A549 (cell line): ENCODE measurements at regions not wholly inside any gene's neighbourhood (a gene's known extent, or its start where the extent isn't known, plus 50 kb on each side); places are given as distances from the start of the nearest gene placed in this dataset.

Source experiments
- CEBPB ChIP-seq, 2 experiments: fragments of >200 bp in 1 of 2; sonication (Bioruptor Twin) in 1 of 2; formaldehyde crosslinking in 1 of 2; IDR thresholded peaks; 2 replicates each; pipeline ENCODE4 v1.6.1; 2012 to 2016
- CHD2 ChIP-seq: fragments of 150-350 bp; IDR thresholded peaks from 2 replicates; pipeline ENCODE4 v1.6.1; 2014; ENCODE audit warnings: low read length; ENCODE audit not compliant: partially characterized antibody
- EP300 ChIP-seq, 2 experiments: fragments of >200 bp; sonication (Bioruptor Twin); formaldehyde crosslinking; IDR thresholded peaks; 2 replicates in 1 of 2; 3 replicates in 1 of 2; pipeline ENCODE4 v1.6.1; 2016 to 2017
- JUNB ChIP-seq: fragments of >200 bp; sonication (Bioruptor Twin); formaldehyde crosslinking; IDR thresholded peaks from 2 replicates; pipeline ENCODE4 v1.6.1; 2016
- MYC ChIP-seq: IDR thresholded peaks from 2 replicates; pipeline ENCODE4 v1.6.1; 2012; ENCODE audit warnings: mild to moderate bottlenecking, inconsistent platforms, low read length, improper control_type of control experiment, borderline replicate concordance
- POLR2A ChIP-seq: IDR thresholded peaks from 2 replicates; pipeline ENCODE4 v1.6.1; 2012; ENCODE audit warnings: mild to moderate bottlenecking, low read length
- POLR2AphosphoS2 ChIP-seq: conservative IDR thresholded peaks from 2 replicates; pipeline ENCODE4 v1.6.1; 2012; ENCODE audit warnings: low read length, improper control_type of control experiment, inconsistent platforms
- RARB ChIP-seq: fragments of 250-450 bp; sonication (Bioruptor Pico); IDR thresholded peaks from 2 replicates; pipeline ENCODE4 v1.8.0; 2021; ENCODE audit warnings: mild to moderate bottlenecking, moderate library complexity
- RNF2 ChIP-seq: fragments of 200-600 bp; sonication (generic); IDR thresholded peaks from 2 replicates; pipeline ENCODE4 v1.6.1; 2016; ENCODE audit warnings: low read depth, mild to moderate bottlenecking, antibody characterized with exemption, moderate library complexity, borderline replicate concordance
- TF ChIP-seq, protein P1 (sequence below): fragments of >200 bp; sonication (Bioruptor Twin); formaldehyde crosslinking; IDR thresholded peaks from 3 replicates; pipeline ENCODE4 v1.6.1; 2016
- TF ChIP-seq, protein P2 (sequence below): fragments of 200-600 bp; sonication (generic); IDR thresholded peaks from 2 replicates; pipeline ENCODE4 v1.6.1; 2016; ENCODE audit warnings: antibody characterized with exemption, mild to moderate bottlenecking, moderate library complexity
- TF ChIP-seq, protein P3 (sequence below): IDR thresholded peaks from 2 replicates; pipeline ENCODE4 v1.6.1; 2012
- TF ChIP-seq, protein P4 (sequence below): fragments of >200 bp; sonication (Bioruptor Twin); formaldehyde crosslinking; IDR thresholded peaks from 3 replicates; pipeline ENCODE4 v1.5.1; 2016

DNA sequence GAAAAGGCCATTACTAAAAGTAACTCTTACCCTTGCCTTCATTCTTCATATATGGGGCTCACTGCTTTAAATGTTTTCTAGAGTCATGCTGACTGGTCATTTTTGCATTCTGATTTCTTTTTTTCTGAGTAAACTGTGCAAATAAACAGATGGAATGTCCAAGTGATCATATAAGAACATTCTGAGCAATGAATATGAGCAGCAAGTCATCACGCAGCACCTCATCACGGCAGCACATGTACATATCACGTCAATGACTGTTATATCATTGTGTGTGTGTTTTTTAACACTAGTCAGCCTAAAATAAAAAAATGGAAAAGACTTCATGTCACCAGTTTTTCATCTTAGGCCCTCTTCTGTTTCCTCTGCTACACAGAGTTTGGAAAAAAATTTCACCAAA lies 490.0 kb upstream of the ZFHX3 start:
- TF ChIP-seq MYC = no peak
- TF ChIP-seq, protein P1, sequence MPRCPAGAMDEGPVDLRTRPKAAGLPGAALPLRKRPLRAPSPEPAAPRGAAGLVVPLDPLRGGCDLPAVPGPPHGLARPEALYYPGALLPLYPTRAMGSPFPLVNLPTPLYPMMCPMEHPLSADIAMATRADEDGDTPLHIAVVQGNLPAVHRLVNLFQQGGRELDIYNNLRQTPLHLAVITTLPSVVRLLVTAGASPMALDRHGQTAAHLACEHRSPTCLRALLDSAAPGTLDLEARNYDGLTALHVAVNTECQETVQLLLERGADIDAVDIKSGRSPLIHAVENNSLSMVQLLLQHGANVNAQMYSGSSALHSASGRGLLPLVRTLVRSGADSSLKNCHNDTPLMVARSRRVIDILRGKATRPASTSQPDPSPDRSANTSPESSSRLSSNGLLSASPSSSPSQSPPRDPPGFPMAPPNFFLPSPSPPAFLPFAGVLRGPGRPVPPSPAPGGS = no peak
- TF ChIP-seq, protein P2, sequence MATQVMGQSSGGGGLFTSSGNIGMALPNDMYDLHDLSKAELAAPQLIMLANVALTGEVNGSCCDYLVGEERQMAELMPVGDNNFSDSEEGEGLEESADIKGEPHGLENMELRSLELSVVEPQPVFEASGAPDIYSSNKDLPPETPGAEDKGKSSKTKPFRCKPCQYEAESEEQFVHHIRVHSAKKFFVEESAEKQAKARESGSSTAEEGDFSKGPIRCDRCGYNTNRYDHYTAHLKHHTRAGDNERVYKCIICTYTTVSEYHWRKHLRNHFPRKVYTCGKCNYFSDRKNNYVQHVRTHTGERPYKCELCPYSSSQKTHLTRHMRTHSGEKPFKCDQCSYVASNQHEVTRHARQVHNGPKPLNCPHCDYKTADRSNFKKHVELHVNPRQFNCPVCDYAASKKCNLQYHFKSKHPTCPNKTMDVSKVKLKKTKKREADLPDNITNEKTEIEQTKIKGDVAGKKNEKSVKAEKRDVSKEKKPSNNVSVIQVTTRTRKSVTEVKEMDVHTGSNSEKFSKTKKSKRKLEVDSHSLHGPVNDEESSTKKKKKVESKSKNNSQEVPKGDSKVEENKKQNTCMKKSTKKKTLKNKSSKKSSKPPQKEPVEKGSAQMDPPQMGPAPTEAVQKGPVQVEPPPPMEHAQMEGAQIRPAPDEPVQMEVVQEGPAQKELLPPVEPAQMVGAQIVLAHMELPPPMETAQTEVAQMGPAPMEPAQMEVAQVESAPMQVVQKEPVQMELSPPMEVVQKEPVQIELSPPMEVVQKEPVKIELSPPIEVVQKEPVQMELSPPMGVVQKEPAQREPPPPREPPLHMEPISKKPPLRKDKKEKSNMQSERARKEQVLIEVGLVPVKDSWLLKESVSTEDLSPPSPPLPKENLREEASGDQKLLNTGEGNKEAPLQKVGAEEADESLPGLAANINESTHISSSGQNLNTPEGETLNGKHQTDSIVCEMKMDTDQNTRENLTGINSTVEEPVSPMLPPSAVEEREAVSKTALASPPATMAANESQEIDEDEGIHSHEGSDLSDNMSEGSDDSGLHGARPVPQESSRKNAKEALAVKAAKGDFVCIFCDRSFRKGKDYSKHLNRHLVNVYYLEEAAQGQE = no peak
- TF ChIP-seq, protein P3, sequence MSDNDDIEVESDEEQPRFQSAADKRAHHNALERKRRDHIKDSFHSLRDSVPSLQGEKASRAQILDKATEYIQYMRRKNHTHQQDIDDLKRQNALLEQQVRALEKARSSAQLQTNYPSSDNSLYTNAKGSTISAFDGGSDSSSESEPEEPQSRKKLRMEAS = no peak
- TF ChIP-seq, protein P4, sequence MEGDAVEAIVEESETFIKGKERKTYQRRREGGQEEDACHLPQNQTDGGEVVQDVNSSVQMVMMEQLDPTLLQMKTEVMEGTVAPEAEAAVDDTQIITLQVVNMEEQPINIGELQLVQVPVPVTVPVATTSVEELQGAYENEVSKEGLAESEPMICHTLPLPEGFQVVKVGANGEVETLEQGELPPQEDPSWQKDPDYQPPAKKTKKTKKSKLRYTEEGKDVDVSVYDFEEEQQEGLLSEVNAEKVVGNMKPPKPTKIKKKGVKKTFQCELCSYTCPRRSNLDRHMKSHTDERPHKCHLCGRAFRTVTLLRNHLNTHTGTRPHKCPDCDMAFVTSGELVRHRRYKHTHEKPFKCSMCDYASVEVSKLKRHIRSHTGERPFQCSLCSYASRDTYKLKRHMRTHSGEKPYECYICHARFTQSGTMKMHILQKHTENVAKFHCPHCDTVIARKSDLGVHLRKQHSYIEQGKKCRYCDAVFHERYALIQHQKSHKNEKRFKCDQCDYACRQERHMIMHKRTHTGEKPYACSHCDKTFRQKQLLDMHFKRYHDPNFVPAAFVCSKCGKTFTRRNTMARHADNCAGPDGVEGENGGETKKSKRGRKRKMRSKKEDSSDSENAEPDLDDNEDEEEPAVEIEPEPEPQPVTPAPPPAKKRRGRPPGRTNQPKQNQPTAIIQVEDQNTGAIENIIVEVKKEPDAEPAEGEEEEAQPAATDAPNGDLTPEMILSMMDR = no peak
- no peak for TF ChIP-seq CEBPB (IDR thresholded peaks at IDR 0.05)
- no peak for TF ChIP-seq EP300 (IDR thresholded peaks at IDR 0.05)
- TF ChIP-seq JUNB = no peak
- TF ChIP-seq POLR2A = no peak
- TF ChIP-seq POLR2AphosphoS2 = no peak
- TF ChIP-seq CHD2 = no peak
- TF ChIP-seq RNF2 = no peak
- TF ChIP-seq RARB (CRISPR knock-in tag) = no peak
